ENCODE measurements at regions not wholly inside any gene's neighbourhood (a gene's known extent, or its start where the extent isn't known, plus 50 kb on each side); places are given as distances from the start of the nearest gene placed in this dataset.
A peak's percentile ranks its signal among the peaks of the same experiment; 100 is the strongest.

DNA sequence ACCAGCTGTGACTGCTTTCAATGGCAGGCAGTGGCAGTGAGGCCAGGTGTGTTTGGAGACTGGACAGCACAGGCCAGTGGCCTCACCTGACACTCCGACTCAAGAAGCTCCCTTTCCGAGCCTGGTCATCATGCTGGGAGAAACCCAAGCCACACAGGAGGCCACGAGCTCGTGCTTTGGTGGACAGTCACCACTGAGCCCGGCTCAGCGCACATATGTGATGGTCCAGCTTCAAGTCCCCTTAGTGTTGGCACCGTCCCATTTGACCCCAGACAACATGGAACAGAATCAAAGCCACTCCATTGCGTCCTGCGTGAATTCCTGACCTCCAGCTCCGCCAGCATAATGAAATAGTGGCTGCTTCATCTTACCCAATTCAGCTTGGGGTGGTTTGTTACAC lies 64.0 kb upstream of the PPP1R26 start:
- Histone ChIP-seq H3K4me1 (no peaks in the 10 kb centered on the region), H3K36me3 (no peaks in the 10 kb centered on the region), H3K9me3 (no peaks in the 10 kb centered on the region), H3K4me3 (ENCODE audit: low read depth, low read length) (no peak overlapping the region), H3K27me3 (no peaks in the 10 kb centered on the region)
- no peak for DNase-seq
- TF ChIP-seq, protein P1, sequence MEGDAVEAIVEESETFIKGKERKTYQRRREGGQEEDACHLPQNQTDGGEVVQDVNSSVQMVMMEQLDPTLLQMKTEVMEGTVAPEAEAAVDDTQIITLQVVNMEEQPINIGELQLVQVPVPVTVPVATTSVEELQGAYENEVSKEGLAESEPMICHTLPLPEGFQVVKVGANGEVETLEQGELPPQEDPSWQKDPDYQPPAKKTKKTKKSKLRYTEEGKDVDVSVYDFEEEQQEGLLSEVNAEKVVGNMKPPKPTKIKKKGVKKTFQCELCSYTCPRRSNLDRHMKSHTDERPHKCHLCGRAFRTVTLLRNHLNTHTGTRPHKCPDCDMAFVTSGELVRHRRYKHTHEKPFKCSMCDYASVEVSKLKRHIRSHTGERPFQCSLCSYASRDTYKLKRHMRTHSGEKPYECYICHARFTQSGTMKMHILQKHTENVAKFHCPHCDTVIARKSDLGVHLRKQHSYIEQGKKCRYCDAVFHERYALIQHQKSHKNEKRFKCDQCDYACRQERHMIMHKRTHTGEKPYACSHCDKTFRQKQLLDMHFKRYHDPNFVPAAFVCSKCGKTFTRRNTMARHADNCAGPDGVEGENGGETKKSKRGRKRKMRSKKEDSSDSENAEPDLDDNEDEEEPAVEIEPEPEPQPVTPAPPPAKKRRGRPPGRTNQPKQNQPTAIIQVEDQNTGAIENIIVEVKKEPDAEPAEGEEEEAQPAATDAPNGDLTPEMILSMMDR (IDR thresholded peaks at IDR 0.05; ENCODE audit: low read depth, low read length), result no peak

DNA sequence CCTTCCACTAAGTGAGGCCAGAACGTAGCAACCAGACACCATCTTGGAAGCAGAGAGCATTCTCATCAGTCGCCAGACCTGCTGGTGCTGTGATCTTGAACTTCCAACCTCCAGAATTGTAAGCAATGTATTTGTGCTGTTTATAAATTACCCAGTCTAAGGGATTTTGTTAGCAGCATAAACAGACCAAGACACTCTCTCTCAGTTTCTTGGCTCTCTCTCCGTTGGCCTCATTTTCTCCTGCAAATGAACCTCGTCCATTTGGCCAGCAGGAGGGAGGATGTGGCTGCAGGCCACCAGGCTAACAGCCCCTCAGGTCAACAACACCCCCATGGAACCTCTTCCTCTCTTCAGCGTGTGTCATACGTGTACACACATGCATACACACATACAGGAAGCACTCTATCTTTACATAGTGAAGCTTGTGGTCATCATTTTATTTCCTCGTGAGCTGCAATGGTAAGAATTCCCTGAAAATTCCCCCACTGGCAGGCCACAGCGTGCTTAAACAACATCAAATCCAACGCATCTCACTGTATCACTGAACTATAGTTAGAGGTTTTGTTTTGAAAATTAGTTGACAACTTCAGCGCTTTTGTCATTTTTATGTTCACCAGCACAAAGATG lies 62.8 kb upstream of the PPP1R26 start:
- Histone ChIP-seq H3K9me3 (no peaks in the 10 kb centered on the region), H3K36me3 (no peaks in the 10 kb centered on the region), H3K4me3 (ENCODE audit: low read depth, low read length) (no peak overlapping the region), H3K27me3 (no peaks in the 10 kb centered on the region), H3K4me1 (no peaks in the 10 kb centered on the region)
- DNase-seq, result no peak
- TF ChIP-seq, protein P1 (IDR thresholded peaks at IDR 0.05; ENCODE audit: low read depth, low read length), result peak; percentile 13; the same call in 1 of the 2 replicates

DNA sequence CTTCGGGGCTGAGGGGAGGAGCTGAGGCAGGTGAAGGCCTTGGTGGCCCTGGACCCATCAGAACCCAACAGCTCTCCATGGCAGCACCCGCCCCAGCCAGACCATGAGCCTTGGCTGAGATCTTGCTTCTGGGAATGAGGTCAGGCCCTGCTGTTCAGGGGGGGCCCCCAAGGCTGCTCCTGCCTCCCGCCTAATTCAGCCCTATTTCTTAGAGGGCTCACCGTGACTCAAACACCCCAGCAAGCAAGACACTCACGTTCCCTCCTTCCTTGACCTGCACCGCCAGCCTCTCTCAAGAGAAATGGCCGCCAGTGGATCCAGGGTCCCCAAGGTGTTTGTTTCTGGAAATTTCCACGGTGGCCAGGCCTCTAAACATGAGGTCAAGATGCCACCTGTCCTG lies 61.4 kb upstream of the PPP1R26 start:
- TF ChIP-seq, protein P1 (IDR thresholded peaks at IDR 0.05; ENCODE audit: low read depth, low read length), result no peak
- no peak overlapping the region for H3K4me3 ChIP-seq (ENCODE audit: low read depth, low read length)
- H3K36me3 ChIP-seq, result no peaks in the 10 kb centered on the region
- no peaks in the 10 kb centered on the region for H3K27me3 ChIP-seq
- no peak for DNase-seq
- no peaks in the 10 kb centered on the region for H3K4me1 ChIP-seq
- no peaks in the 10 kb centered on the region for H3K9me3 ChIP-seq

DNA sequence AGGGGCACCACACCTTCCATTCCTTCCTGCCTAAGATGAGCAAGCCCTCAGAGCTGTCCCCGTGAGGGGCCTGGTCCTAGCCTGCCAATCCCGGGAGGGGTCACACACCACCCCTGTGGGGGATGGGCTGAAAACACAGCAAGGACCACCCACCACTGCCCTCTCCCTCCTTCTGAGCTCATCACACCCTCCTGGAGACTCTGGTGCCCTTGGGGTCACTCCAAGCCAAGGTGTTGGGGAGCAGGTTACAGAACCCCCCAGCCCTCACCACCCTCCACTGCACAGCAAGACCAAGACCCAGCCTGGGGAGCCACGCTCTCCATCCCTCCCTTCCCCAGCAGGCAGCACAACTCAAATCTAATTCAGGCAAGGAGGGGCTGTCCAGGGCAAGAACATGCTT lies 60.5 kb upstream of the PPP1R26 start:
- Histone ChIP-seq H3K36me3 (no peaks in the 10 kb centered on the region), H3K4me3 (ENCODE audit: low read depth, low read length) (no peak overlapping the region), H3K4me1 (no peaks in the 10 kb centered on the region), H3K9me3 (no peaks in the 10 kb centered on the region; the same call in 1 of the 2 replicates), H3K27me3 (no peaks in the 10 kb centered on the region)
- TF ChIP-seq, protein P1 (IDR thresholded peaks at IDR 0.05; ENCODE audit: low read depth, low read length), result no peak
- DNase-seq, result no peak

DNA sequence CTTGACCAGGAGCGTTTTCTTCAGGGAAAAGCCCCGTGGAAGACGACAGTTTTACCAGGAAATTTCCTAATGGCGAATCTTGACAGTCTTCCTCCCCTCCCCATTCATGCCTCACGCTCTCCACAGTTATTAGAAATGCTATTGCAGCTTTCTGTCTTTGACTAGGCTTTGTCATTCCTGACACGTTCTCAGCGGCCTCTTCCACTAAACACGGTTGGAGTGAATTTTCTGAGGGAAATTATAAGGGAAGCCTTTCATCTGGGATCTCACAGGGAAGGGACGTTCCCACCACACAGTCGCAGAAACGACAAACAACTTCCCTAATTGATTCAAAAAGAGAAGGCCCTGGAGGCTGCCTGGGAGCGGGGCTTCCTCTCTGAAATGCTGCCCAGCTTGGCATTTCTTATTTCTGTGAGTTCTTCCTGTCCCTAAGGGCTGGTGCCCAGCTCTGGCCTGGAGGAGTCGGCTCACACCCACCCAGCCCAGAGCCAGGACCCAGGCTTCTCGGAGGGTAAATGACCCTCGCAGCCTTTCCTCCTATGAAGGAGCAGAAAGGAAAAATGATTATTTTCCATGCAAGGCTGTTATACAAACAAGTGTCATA lies 57.1 kb upstream of the PPP1R26 start:
- Histone ChIP-seq H3K4me1 (no peaks in the 10 kb centered on the region), H3K9me3 (no peaks in the 10 kb centered on the region; the same call in 1 of the 2 replicates), H3K36me3 (no peaks in the 10 kb centered on the region), H3K4me3 (ENCODE audit: low read depth, low read length) (no peak overlapping the region), H3K27me3 (no peaks in the 10 kb centered on the region)
- TF ChIP-seq, protein P1 (IDR thresholded peaks at IDR 0.05; ENCODE audit: low read depth, low read length), result no peak
- DNase-seq, result no peak

DNA sequence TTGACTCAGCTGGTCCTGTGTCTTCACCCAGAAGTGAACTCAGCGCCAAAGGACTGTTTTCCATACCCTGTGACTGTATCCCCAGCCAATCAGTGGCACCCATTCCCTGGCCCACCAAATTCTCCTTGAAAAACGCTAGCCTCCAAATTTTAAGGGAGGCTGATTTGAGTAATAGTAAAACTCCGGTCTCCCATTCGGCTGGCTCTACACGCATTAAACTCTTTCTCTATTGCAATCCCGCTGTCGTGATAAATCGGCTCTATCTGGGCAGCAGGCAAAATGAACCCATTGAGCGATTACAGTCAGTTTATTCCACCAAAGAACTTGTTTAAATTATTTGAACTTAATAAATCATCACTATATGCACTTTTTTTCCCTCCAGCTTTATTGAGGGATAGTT lies 55.9 kb upstream of the PPP1R26 start:
- TF ChIP-seq, protein P1 (IDR thresholded peaks at IDR 0.05; ENCODE audit: low read depth, low read length), result no peak
- Histone ChIP-seq H3K4me1 (no peaks in the 10 kb centered on the region), H3K36me3 (no peaks in the 10 kb centered on the region), H3K4me3 (ENCODE audit: low read depth, low read length) (no peak overlapping the region), H3K27me3 (no peaks in the 10 kb centered on the region), H3K9me3 (no peaks in the 10 kb centered on the region; the same call in 1 of the 2 replicates)
- DNase-seq, result no peak

Data from BE2C (cell line).